ENCODE measurements at regions not wholly inside any gene's neighbourhood (a gene's known extent, or its start where the extent isn't known, plus 50 kb on each side); places are given as distances from the start of the nearest gene placed in this dataset.

DNA sequence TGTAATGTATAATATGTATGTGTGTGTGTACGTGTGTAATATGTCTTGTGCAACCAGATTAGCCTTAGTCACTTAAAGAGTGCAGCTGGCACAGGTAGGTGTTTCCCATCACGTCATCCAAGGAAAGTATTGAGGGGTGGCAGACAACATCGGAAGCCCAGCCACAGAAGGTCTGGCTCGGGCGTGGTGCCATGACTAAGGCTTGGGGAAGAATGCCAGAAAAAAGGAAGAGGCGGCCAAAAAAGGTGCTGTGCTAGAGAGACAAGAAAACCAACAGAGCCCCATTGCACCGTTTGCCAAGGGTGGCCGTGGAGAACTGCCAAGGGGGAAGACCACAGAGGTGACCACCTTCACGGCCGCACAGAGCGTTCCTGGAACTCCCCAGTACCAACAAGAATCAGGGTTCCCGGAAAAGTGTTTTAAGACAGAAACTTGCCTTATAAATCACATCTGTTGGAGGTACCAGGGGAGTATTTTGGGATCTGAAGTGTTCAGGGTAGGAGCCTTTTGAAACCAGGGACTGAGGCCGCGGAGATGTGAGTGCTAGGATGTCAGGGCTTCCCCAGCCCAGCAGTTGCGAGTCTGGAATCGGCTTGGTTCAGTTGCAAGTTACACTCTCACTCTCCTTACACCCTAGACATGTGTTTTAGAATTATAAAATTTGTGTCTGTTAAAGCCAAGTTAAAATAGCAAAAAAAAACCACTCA, 131.2 kb upstream of the DYRK2 start:
- H3K9ac ChIP-seq (ENCODE audit: extremely low read depth, insufficient read length, low read length), result no peak overlapping the region

More for the DNA sequence above, 131.2 kb upstream of the DYRK2 start:
- Histone ChIP-seq H3K56ac (ENCODE audit: insufficient read length, low read depth, low read length) (no peak overlapping the region), H2AK5ac (ENCODE audit: insufficient read length, low read length) (no peak overlapping the region), H2BK15ac (ENCODE audit: low read depth, low read length) (no peak overlapping the region), H3K4ac (ENCODE audit: low read depth, low read length) (no peak overlapping the region), H2BK120ac (ENCODE audit: low read depth, low read length, poor library complexity, severe bottlenecking) (no peak overlapping the region), H4K91ac (ENCODE audit: insufficient read length, low read depth, low read length) (no peak overlapping the region), H4K5ac (ENCODE audit: insufficient read length, low read depth, low read length) (no peak overlapping the region), H4K8ac (replicated peaks; ENCODE audit: insufficient read length, low read depth, low read length) (no peak overlapping the region), H3K4me1 (ENCODE audit: insufficient read depth, low read length) (peaks cover 3% of the 10 kb centered on the region; the same call in 1 of the 2 replicates), H3K9me3 (ENCODE audit: control insufficient read depth, low read depth, low read length) (no peaks in the 10 kb centered on the region), H3K27ac (ENCODE audit: insufficient read length, low read depth, low read length) (no peak overlapping the region), H3K4me2 (ENCODE audit: insufficient read depth, insufficient read length, low read length) (no peak overlapping the region), H3K79me1 (ENCODE audit: insufficient read depth, low read depth, low read length, poor library complexity, severe bottlenecking) (no peaks in the 10 kb centered on the region), H3K23ac (ENCODE audit: insufficient read length, low read depth, low read length) (no peak overlapping the region), H3T11ph (ENCODE audit: low read length) (no peak overlapping the region), H3K14ac (ENCODE audit: insufficient read depth, low read length) (no peak overlapping the region), H2BK12ac (ENCODE audit: insufficient read length, low read depth, low read length) (no peak overlapping the region), H3K18ac (ENCODE audit: insufficient read length, low read depth, low read length) (no peak overlapping the region), H3K27me3 (ENCODE audit: insufficient read depth, low read length) (no peaks in the 10 kb centered on the region), H4K20me1 (ENCODE audit: control insufficient read depth, insufficient read depth, insufficient read length) (no peaks in the 10 kb centered on the region), H3K23me2 (ENCODE audit: insufficient read length, low read depth, low read length, poor library complexity, severe bottlenecking) (no peaks in the 10 kb centered on the region), H2BK5ac (ENCODE audit: insufficient read length, low read length) (no peak overlapping the region), H3K79me2 (ENCODE audit: insufficient read depth, low read length) (no peaks in the 10 kb centered on the region), H2BK20ac (ENCODE audit: low read depth, low read length, poor library complexity, severe bottlenecking) (no peak overlapping the region), H2AFZ (ENCODE audit: low read length) (no peak overlapping the region)
- TF ChIP-seq, protein P1, sequence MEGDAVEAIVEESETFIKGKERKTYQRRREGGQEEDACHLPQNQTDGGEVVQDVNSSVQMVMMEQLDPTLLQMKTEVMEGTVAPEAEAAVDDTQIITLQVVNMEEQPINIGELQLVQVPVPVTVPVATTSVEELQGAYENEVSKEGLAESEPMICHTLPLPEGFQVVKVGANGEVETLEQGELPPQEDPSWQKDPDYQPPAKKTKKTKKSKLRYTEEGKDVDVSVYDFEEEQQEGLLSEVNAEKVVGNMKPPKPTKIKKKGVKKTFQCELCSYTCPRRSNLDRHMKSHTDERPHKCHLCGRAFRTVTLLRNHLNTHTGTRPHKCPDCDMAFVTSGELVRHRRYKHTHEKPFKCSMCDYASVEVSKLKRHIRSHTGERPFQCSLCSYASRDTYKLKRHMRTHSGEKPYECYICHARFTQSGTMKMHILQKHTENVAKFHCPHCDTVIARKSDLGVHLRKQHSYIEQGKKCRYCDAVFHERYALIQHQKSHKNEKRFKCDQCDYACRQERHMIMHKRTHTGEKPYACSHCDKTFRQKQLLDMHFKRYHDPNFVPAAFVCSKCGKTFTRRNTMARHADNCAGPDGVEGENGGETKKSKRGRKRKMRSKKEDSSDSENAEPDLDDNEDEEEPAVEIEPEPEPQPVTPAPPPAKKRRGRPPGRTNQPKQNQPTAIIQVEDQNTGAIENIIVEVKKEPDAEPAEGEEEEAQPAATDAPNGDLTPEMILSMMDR (conservative IDR thresholded peaks at IDR 0.05), result no peak
- no CpG with 5 or more reads among the region's 16 CpGs for WGBS (ENCODE audit: extremely low coverage, insufficient read length, low lambda C conversion rate)
- no peak for DNase-seq
- Mint-ChIP-seq H3K4me3 (no peak overlapping the region), H3K27me3 (ENCODE audit: low read depth) (no peaks in the 10 kb centered on the region; the same call in 1 of the 2 replicates), H3K27ac (peak overlapping the region in 1 of 3 experiments; percentile 42; a peak in 1 of 7 replicates), H3K4me1 (peaks cover 46 to 58% of the 10 kb centered on the region in 2 experiments), H3K9me3 (no peaks in the 10 kb centered on the region), H3K36me3 (ENCODE audit: insufficient read depth in 1 of 3, low read depth in 3 of 3) (no peaks in the 10 kb centered on the region)
